Renal cortical epithelial cell (primary cell): ENCODE measurements at regions not wholly inside any gene's neighbourhood (a gene's known extent, or its start where the extent isn't known, plus 50 kb on each side); places are given as distances from the start of the nearest gene placed in this dataset.
"Not testable (repeated sequence)": the region's sequence is repeated elsewhere in the genome, so short reads cannot be mapped to it uniquely, and the experiment has no call there.

Experiments used
- DNase-seq: peaks from one replicate; pipeline ENCODE4 v3.0.0-alpha.2; 2011; ENCODE audit warnings: low read depth

DNA sequence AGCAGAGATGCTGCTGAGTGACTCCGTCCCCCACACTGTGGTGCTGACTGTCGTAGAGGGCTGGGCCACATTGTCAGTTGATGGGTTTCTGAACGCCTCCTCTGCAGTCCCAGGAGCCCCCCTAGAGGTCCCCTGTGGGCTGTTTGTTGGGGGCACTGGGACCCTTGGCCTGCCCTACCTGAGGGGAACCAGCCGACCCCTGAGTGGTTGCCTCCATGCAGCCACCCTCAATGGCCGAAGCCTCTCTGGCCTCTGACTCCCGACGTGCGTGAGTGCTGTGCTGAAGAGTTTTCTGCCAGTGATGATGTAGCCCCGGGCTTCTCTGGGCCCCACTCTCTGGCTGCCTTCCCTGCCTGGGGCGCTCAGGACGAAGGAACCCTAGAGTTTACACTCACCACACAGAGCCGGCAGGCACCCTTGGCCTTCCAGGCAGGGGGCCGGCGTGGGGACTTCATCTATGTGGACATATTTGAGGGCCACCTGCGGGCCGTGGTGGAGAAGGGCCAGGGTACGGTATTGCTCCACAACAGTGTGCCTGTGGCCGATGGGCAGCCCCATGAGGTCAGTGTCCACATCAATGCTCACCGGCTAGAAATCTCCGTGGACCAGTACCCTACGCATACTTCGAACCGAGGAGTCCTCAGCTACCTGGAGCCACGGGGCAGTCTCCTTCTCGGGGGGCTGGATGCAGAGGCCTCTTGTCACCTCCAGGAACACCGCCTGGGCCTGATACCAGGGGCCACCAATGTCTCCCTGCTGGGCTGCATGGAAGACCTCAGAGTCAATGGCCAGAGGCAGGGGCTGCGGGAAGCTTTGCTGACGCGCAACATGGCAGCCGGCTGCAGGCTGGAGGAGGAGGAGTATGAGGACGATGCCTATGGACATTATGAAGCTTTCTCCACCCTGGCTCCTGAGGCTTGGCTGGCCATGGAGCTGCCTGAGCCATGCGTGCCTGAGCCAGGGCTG lies 181.1 kb downstream of the TBC1D2B start:
- DNase-seq = not testable (repeated sequence)

DNA sequence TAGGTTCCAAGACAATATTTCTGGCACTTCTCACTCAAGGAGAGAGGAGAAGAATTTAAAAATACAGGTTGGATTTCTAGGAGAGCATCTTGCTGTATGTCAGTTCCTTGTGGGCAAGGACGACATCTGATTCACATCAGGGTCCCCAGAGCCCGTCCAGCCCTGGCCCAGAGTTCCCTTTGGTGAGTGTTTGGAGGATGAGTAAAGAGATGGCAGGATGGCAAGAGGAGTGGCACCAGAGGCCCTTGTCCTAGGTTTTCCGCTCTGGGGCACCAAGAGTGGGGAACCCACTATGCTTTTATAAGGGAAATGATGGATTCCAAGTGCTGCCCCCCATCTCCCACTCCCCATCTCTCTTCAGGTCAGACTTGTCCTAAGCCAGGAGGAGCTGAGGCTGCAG lies 181.8 kb downstream of the TBC1D2B start:
- DNase-seq = no peak

DNA sequence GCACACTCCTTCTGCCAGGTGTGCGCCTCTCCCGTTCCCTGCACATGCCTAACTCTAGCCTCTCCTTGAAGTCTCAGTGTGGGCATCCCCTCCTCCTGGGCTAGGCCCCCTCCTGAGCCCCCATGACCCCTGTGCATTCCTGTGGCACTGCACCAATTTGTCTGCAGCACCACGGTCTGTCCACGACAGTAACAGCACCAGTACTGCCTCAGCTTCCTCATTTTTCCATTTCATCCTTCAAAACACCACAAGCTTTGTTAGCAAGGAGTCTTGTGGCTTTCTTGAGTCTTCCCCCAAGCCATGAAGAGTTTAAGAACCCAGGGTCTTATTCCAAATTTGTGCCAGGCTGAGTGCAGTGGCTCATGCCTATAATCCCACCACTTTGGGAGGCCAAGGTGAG lies 182.4 kb downstream of the TBC1D2B start:
- DNase-seq = not testable (repeated sequence)

DNA sequence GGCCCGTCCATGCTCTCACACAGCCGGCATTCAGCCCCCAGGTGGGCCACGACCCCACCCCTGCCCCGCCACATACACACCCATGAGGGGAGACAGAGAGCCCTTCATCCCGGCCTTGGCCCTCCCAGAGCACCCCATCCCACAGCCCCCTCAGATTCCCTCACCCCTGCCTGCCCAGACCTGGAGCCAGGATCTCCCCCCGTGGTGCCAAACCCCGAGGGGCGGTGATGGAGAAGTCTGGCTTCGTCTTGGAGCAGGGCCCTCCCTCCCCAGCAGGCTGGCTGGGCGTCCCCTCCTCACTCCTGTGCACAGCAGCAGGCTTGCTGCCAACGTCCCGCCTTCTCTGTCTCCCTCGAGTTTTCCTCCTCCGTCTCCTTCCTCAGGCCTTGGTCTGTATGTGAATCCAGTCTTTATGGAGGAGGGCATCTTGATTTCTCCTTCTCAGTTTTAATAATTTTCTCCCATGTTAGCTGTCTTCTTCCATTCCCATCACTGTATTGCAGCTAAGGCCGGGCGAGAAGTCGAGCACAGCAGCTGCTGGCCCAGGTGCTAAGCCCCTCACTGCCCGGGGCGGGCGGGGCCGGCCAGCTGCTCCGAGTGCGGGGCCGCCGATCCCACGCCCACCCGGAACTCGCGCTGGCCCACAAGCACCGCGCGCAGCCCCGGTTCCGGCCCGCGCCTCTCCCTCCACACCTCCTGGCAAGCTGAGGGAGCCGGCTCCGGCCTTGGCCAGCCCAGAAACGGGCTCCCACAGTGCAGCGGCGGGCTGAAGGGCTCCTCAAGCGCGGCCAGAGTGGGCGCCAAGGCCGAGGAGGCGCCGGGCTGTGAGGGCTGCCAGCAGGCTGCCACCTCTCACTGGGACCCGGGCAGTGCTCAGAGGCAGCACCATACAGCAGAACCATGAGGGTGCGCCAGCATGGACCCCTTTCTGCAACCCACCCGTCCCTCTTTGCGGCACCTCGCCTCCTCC lies 183.6 kb downstream of the TBC1D2B start:
- not testable (repeated sequence) for DNase-seq

DNA sequence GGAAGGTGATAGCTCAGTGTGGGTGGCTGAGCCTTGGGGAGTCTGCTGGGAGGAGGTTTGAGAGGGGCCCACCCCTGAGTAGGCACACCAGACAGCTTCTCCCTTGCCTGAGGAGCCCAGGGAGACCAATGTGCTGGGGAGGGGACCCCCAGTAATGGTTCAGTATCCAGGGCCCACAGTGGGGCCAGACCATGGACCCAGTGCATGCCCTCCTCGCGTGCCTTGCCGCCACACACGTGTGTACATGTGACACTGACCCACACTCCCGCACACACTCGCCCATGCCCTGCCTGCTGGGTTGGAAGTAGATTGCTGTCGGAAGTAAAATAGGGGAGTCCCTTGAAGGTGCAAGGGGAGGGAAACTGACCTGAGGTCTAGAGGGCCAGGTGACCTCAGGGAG lies 184.3 kb downstream of the TBC1D2B start:
- DNase-seq = not testable (repeated sequence)

DNA sequence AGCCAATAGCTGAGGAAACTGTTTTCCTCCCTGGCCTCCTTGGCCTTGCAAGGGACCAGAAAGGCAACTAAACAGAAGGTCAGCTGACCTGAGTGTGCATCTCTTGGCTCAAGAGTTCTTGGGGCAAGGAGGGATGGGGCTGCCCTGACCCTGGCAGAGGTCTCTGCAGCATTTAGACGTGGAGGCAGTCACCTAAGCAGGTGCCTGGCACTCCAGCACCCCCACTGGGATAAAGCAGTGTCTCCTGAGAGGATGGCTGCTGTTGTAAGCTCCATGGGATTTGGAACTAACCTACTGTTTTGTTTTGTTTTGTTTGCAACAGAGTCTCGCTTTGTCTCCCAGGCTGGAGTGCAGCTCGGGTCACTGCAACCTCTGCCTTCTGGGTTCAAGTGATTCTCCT lies 185.2 kb downstream of the TBC1D2B start:
- DNase-seq = no peak

DNA sequence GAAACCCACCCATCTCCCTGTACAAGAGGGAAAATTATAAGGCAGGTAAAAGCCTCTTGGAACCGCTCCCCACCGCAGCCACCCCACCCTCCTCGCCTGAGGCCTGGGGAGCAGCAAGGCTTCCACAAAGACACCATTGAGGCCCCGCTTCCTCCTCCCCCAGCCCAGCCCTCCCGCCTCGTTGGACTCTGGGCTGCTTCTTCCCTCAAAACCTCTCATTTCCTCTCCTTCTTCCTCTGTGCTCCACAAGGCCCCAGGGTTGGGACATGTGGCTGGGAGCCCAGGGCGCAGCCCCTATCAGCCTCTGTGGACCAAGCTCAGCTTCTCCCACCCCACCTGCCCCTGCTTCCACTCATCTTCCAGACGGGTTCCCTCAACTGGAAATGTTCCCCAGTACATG lies 185.6 kb downstream of the TBC1D2B start:
- not testable (repeated sequence) for DNase-seq

DNA sequence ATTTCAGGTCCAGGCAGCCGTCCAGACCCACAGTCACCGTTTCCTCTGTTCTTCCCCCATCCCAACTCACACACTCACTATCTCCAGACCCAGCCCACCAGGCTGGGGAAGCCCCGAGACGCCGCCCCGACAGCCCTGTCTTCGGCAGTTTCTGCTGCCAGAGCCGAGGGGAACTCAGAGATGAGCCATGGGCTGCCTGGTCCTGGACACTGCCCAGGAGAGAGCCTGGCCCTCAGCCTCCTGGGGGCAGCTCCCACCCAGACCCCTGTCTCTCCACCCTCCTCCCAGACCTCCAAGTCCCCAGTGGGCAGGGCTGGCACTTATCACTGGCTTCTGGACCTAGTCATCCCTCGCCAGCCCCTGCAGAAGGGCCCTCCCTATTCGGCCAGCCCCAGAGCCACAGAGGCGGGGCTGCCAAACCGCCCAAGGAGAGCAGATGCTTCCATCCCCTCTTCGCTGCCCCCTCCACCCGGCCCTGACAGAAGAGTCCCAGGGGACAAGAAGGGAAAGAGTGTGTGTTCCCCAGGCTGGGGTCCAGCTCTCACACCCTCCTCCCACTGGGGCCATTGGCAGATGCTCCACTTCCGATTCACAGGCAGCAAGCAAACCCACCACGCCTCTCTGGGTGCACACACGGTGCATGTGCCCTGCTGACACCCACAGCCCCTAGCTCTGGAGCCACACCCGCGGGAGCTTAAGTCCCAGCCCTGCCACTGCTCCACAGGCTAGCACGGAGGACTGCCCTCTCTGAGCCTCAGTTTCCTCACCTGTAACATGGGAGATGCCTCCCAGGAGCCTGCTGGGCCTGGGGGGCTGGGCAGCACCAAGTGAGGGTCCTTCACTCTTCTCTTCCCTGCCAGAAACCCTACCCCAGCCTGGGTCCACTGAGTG lies 186.4 kb downstream of the TBC1D2B start:
- DNase-seq = not testable (repeated sequence)

DNA sequence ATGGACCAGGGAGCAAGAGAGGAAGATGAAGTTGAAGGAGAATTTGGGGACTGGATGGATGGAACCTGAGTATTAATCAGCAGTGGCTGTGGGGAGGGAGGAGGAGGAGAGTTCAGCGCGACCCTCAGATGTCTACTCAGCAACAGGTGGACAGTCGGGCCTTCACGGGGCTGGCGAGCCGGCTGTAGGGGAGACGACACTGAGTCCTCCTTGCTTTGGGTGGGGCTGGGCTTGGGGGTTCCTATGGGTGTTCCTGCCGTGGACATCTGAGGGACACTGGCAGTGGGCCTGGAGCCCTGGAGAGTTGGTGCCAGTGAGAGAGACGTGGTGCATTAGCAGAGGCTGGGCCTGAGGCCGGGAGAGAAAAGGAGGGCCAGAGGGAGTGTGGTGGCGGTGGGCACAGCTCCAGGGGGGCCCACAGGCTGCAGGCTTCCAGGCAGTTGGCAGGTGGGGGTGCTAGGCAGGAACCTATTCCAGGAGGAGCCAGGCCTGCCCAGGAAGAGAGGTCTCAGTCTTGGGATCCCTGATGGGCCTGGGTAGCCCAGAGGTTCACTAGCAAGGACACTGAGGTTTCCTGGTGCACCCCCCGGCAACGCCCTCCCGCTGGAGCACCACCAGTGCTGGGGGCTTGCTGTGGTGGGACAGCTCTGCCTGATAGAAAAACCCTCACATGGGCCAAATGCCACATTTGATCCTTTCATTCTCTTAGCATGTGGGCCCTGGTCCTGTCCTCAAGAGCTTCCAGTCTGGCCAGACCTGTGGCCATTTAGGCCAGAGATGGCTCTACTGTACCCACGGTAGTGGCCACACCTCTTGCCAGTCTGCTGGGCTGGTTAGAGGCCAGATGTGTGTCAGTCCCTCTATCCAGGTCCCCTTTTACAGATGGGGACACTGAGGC lies 187.4 kb downstream of the TBC1D2B start:
- not testable (repeated sequence) for DNase-seq

DNA sequence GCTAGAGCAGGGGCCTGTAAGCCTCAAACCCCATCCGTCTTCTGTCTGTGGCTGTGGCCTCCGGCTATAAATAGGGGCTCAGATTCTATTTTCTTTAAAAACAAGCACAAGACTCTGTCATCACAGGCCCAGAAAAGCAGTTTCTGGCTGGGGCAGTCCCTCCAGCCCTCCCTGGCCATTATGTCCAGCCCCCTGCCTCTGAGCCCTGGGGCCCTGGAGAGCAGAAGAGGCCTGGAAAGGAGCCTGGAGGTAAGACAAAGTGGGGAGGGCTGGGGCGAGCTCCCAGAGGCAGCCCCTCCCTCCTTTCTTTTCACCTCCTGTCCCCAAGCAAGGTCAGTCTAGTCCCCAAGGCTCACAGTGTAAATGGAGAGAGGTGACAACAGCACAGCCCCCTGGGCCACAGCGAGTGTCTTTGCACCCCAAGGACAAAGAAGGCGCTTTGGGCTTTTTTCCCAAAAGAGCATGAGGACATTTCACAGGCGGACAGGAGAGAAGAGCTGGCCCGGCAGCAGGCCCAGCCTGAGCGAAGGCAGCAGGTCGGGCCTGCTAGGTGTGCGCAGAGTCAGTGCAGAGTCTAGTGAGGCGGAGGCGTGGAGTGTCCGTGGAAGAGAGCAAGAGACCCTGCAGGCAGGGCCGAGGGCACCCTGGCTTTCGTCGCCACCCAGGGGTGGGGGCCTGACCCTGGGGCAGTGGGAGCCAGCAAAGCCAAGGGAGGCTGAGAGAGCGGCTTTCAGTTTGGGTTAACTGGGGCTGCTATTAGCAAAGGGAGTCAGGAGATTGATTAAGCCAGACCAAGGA lies 188.3 kb downstream of the TBC1D2B start:
- DNase-seq = no peak

DNA sequence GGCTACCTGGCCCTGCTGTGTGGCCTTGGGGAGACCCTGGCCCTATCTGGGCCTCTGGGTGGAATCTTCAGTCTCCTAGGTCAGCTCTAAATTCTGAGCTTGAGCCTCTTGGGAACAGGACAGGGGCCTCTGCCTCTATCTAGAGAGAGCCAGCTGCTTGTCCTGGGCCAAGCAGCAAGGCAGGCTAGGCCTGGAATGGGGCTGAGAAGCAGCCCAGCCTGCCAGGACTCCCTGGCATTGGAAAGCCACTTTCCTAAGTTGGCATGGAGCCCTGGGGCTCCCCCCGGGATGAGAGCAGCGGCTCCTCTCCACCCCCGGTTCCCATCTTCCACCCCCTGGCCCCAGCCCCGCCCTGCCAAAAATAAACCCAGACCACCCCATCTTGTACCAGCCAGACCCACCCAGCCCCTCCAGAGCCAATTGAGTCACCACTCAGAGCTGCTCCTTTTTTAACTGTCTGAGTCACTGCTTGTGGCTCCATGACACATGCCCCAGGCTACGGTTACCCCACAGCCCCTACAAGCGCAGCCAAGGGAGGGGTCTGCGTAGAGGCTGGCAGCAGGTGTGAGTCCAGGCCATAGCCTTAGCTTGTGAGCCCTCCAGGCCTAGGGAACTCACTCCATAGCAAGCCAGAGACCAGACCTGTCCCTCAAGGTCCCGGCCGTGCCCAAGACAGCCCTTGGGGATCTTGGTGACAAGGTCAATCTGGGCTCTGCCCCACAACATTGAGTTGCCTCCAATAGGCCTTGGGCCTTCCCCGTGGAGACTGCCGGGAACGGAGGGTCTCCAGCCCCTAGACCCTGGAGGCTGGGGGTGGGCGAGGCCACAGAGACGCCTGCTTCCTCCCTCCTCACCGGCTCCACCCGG lies 189.7 kb downstream of the TBC1D2B start:
- DNase-seq = not testable (repeated sequence)

DNA sequence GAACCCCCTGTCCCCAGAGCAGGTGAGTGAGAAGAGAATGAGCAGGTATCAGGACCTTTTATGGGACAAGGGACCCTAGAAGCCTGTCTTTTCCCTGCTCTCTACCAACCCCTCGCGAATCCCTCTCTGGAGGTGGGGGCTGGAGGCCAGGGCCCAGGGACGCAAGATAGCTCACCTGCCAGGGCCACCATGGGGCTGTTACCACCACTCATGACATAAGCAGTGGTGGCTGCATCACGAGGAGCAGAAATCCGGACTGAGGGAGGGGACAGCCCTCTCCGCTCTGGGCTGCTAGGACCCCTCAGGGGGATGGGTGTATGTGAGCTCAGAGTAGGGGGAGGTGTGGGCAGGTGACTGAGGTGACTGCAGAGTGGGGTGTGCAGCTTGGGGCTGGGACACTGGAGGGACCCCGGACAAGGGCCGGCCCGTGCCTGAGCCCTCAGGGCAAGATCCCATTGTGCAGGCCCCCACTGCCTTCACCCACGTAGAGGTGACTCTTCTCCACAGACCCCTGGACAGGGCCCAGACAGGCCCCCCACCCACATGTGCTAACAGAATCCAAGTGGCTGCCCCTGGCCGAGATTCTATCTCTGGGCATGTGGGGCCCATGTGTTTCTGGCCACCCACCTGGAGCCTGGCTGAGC lies 190.6 kb downstream of the TBC1D2B start:
- no peak for DNase-seq

DNA sequence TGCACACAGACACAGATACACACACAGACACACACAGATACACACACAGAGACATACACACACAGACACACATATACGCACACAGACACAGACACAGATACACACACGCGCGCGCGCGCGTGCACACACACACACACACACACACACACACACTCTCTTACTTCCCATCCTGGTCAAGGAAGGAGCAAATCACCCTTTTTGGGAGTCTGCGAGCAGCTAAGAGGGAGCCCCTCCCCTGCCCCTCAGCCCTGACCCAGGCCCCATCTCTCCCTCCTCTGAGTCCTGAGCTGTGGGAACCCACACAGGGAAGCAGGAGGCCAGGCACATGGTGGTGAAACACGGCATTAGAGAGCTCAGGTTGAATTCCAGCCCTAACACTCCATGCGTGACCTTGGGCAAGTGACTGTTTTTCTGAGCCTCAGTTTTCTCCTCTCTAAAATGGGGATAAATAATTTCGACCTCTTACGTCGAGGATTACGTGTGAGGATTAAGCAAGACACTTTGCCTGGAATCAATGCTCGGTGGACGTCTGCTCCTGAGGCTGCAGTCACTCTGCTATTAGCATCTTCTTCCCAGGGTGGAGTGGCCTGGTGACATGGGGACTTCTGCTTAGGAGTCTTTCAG lies 191.5 kb downstream of the TBC1D2B start:
- not testable (repeated sequence) for DNase-seq

DNA sequence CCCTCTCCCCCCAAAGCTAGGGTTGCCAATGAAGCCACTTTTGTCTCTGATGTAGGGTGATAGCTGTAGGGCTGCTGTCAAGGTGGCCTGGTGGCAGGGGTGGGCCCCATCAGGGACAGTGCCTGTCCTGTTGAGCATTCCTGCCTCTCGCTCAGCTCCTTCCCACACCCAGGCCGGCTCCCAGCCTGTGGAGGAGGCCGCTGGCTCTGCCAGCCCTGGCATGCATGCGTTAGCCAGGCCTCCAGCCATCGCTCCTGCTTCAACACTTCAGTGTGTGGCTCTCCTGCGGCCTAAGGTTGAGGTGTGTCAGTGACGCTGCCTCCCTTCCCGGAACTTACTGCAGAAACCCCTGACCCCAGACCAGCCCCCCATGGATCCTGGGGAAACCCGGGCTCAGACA lies 194.5 kb downstream of the TBC1D2B start:
- DNase-seq = not testable (repeated sequence)

DNA sequence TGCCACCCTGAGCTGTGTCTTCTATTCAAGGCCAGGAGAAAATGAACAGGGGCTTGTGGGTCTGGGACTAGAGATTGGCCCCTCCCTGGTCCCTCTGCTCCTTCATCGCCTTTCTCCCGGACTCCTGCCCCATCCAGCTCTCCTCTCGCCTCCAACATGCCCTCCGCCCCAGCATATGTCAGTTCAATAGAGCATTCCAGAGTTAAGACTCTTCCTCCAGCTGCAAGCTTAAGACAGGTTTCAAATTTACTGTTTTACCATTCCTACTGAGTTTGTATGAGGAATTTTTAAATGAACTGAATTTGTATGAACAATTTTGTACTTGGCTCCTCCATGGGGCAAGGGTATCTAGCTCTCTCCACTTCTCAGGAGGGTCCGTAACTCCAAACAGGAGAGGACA lies 195.6 kb downstream of the TBC1D2B start:
- DNase-seq = no peak

DNA sequence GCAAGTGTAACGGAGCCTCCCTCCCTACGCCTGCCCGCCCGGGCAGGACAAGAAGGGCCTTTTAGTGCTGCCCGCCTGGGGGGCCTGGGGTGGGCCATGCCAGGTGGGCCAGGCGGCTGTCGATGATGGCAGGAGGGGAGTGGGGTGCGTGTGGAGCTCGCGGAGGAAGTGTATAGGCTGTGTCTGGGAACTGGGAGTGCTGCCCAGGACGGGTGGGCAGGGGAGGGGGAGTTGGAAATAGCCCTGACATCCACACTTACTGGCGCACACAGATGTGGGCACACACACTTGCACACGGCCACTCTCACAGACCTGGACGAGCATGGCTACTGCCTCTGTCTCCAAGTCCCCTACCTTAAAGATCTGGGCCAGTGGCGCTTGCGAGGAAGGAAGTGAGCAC lies 196.0 kb downstream of the TBC1D2B start:
- DNase-seq = not testable (repeated sequence)

DNA sequence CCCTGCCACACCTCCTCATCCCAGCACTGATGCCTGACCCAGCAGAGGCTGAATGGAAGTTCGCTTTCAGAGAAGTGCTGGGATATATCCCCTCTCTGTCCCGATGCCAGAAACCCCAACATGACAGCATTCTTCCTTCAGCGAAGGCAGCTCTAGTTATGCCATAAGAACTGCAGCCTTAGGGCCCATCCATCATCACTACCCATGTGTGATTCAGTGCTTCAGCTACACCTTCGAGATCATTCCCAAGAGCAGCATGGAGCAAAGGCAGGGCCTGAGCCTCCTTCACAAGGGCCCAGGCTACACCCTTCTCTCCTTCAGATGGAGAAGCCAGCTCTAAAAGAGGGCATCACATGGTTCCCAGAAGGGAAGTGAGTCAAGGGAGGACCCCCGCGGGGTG lies 198.0 kb downstream of the TBC1D2B start:
- not testable (repeated sequence) for DNase-seq
